GM12878 (cell line): ENCODE measurements at regions not wholly inside any gene's neighbourhood (a gene's known extent, or its start where the extent isn't known, plus 50 kb on each side); places are given as distances from the start of the nearest gene placed in this dataset.

Experiments used
- ATAC-seq: fragments of 200-7000 bp; cut with Tn5 transposase; 3 replicates; pipeline ENCODE4 v1.9.1; 2020; ENCODE audit warnings: mild to moderate bottlenecking, moderate library complexity
- BruUV-seq: library from RNA; stranded (reverse); fragments of 400-500 nt; replicated peaks from 2 replicates; lab custom pipeline; 2021; lab: Mats Ljungman, UMichigan
- CTCF ChIA-PET: fragments of 300-600 bp; sonication (Branson Sonifier 250); formaldehyde crosslinking; extraction: SDS; loops from one replicate; lab custom pipeline; 2021; ENCODE audit warnings: inconsistent platforms; lab: Yijun Ruan, JAX
- POLR2A ChIA-PET: fragments of 350-600 bp; formaldehyde crosslinking; extraction: SDS; loops from one replicate; lab custom pipeline; 2021; ENCODE audit warnings: inconsistent platforms; lab: Charles Lee
- RAD21 ChIA-PET: fragments of 300-600 bp; sonication (Branson Sonifier 250); formaldehyde crosslinking; loops from one replicate; lab custom pipeline; 2023; ENCODE audit warnings: antibody characterized with exemption; ENCODE audit not compliant: unreplicated experiment; lab: Charles Lee
- SMC1A ChIA-PET: fragments of 300-600 bp; sonication (Branson Sonifier 250); formaldehyde crosslinking; loops from one replicate; lab custom pipeline; 2023; ENCODE audit not compliant: unreplicated experiment, uncharacterized antibody; lab: Charles Lee
- DNase-seq: peaks from one replicate; pipeline ENCODE4 v3.0.0-alpha.2; 2011; ENCODE audit warnings: low read depth, low spot score
- FAIRE-seq: peaks from 3 replicates; lab custom pipeline; 2011; peaks lifted over from hg19 to GRCh38; lab: Jason Lieb, UNC
- H2AFZ ChIP-seq: 2 replicates; pipeline ENCODE4 v1.6.0; 2011; ENCODE audit warnings: low read depth, low read length, control low read depth; ENCODE audit not compliant: control insufficient read depth
- H3K27ac ChIP-seq: 2 replicates; pipeline ENCODE4 v1.5.1; 2011; ENCODE audit warnings: control low read depth; ENCODE audit not compliant: control insufficient read depth, insufficient read depth
- H3K27me3 ChIP-seq, 2 experiments: replicated peaks in 1 of 2; 2 replicates each; pipeline versions ENCODE4 v1.6.0 to v1.6.1; 2011; ENCODE audit warnings: low read length in 1 of 2; ENCODE audit not compliant: control insufficient read depth in 2 of 2, insufficient read depth in 2 of 2
- H3K36me3 ChIP-seq, 2 experiments: 2 replicates each; pipeline ENCODE4 v1.5.1; 2011; ENCODE audit warnings: low read length in 1 of 2; ENCODE audit not compliant: control insufficient read depth in 2 of 2, insufficient read depth in 2 of 2
- H3K4me1 ChIP-seq: 2 replicates; pipeline ENCODE4 v1.6.1; 2011; ENCODE audit warnings: mild to moderate bottlenecking, low read length, moderate library complexity, mixed read lengths; ENCODE audit not compliant: control insufficient read depth, insufficient read depth
- H3K4me2 ChIP-seq: 2 replicates; pipeline ENCODE4 v1.6.0; 2011; ENCODE audit warnings: control low read depth; ENCODE audit not compliant: control insufficient read depth, insufficient read depth
- H3K4me3 ChIP-seq: fragments of 200-600 bp; sonication (generic); 2 replicates; pipeline ENCODE4 v1.5.1; 2016
- H3K79me2 ChIP-seq: 2 replicates; pipeline ENCODE4 v1.6.0; 2011; ENCODE audit warnings: low read length; ENCODE audit not compliant: control insufficient read depth, insufficient read depth
- H3K9ac ChIP-seq: 2 replicates; pipeline ENCODE4 v1.8.0; 2011; ENCODE audit warnings: low read length, control low read depth, mixed read lengths; ENCODE audit not compliant: control insufficient read depth, insufficient read depth
- H3K9me3 ChIP-seq: replicated peaks from 3 replicates; pipeline ENCODE4 v1.5.1; 2011; ENCODE audit warnings: mild to moderate bottlenecking, low read length; ENCODE audit not compliant: control insufficient read depth, insufficient read depth
- H4K20me1 ChIP-seq: 2 replicates; pipeline ENCODE4 v1.6.0; 2011; ENCODE audit not compliant: control insufficient read depth, insufficient read depth
- ASH2L ChIP-seq: fragments of 300-600, 200-600 bp; sonication (generic); IDR thresholded peaks from 2 replicates; pipeline ENCODE4 v1.6.1; 2017; ENCODE audit warnings: low read depth, mild to moderate bottlenecking, borderline replicate concordance
- CBX3 ChIP-seq: fragments of 200-600 bp; sonication (generic); IDR thresholded peaks from 2 replicates; pipeline ENCODE4 v1.6.1; 2016; ENCODE audit warnings: low read depth, borderline replicate concordance
- DPF2 ChIP-seq: fragments of 450-650 bp; IDR thresholded peaks from 2 replicates; pipeline ENCODE4 v1.6.1; 2017; ENCODE audit warnings: mild to moderate bottlenecking
- ETV6 ChIP-seq, 2 experiments: fragments of 450-650 bp in 1 of 2; IDR thresholded peaks in 1 of 2; conservative IDR thresholded peaks in 1 of 2; 2 replicates each; pipeline ENCODE4 v1.6.1; 2014; ENCODE audit warnings: antibody characterized with exemption in 1 of 2, borderline replicate concordance in 1 of 2, low read depth in 1 of 2, mild to moderate bottlenecking in 1 of 2, moderate library complexity in 1 of 2
- HDAC6 ChIP-seq: fragments of 200-600 bp; sonication (generic); IDR thresholded peaks from one replicate; pipeline ENCODE4 v1.8.0; 2017; ENCODE audit warnings: antibody characterized with exemption; ENCODE audit not compliant: unreplicated experiment
- KLF5 ChIP-seq: fragments of 450-650 bp; IDR thresholded peaks from 2 replicates; pipeline ENCODE4 v1.6.1; 2014; ENCODE audit warnings: mild to moderate bottlenecking; ENCODE audit not compliant: partially characterized antibody
- NRF1 ChIP-seq: conservative IDR thresholded peaks from 2 replicates; pipeline ENCODE4 v1.6.1; 2011; ENCODE audit warnings: mild to moderate bottlenecking, low read depth, low read length, improper control_type of control experiment
- PAX8 ChIP-seq: fragments of 450-650 bp; IDR thresholded peaks from 2 replicates; pipeline ENCODE4 v1.6.1; 2017; ENCODE audit warnings: mild to moderate bottlenecking, moderate library complexity
- POLR2A ChIP-seq: IDR thresholded peaks from 2 replicates; pipeline ENCODE4 v1.6.1; 2011; ENCODE audit warnings: low read depth, mild to moderate bottlenecking, low read length
- RAD21 ChIP-seq: IDR thresholded peaks from 2 replicates; pipeline ENCODE4 v1.6.1; 2011; ENCODE audit warnings: mild to moderate bottlenecking, low read depth, low read length, moderate library complexity; ENCODE audit not compliant: insufficient read depth
- RAD51 ChIP-seq: fragments of 450-650 bp; IDR thresholded peaks from 2 replicates; pipeline ENCODE4 v1.6.1; 2016; ENCODE audit warnings: moderate library complexity, mild to moderate bottlenecking, inconsistent platforms
- RUNX3 ChIP-seq: IDR thresholded peaks from 2 replicates; pipeline ENCODE4 v1.6.1; 2012; ENCODE audit warnings: low read length, inconsistent platforms
- SUPT20H ChIP-seq: IDR thresholded peaks from 2 replicates; pipeline ENCODE4 v1.6.1; 2011; ENCODE audit warnings: low read depth, mild to moderate bottlenecking, low read length, moderate library complexity, borderline replicate concordance; ENCODE audit not compliant: control insufficient read depth
- TCF12 ChIP-seq: IDR thresholded peaks from 2 replicates; pipeline ENCODE4 v1.6.1; 2011; ENCODE audit warnings: low read depth, mild to moderate bottlenecking, low read length
- ZNF207 ChIP-seq: fragments of 450-650 bp; IDR thresholded peaks from 2 replicates; pipeline ENCODE4 v1.6.1; 2014; ENCODE audit warnings: antibody characterized with exemption, mild to moderate bottlenecking, borderline replicate concordance
- WGBS: methylation state at CpG from one replicate; pipeline ENCODE4 v1.1.6; 2016; ENCODE audit warnings: low lambda C conversion rate; ENCODE audit not compliant: insufficient replicate concordance, insufficient coverage; ENCODE audit errors: missing lambda C conversion rate; 5-methylcytosine and 5-hydroxymethylcytosine counted together
- in situ Hi-C: fragments of 300-500 bp; cut with MboI; formaldehyde crosslinking; loops from 9 replicates; pipeline ENCODE4 v1.14.3; 2018; ENCODE audit warnings: mixed read lengths
- intact Hi-C: fragments of 100-400 bp; cut with micrococcal nuclease; formaldehyde crosslinking; loops from one replicate; pipeline ENCODE4 v1.14.2; 2022; ENCODE audit not compliant: unreplicated experiment
- TF ChIP-seq, protein P1 (sequence below): IDR thresholded peaks from 2 replicates; pipeline ENCODE4 v1.6.1; 2012; ENCODE audit warnings: mild to moderate bottlenecking, low read depth, low read length

DNA sequence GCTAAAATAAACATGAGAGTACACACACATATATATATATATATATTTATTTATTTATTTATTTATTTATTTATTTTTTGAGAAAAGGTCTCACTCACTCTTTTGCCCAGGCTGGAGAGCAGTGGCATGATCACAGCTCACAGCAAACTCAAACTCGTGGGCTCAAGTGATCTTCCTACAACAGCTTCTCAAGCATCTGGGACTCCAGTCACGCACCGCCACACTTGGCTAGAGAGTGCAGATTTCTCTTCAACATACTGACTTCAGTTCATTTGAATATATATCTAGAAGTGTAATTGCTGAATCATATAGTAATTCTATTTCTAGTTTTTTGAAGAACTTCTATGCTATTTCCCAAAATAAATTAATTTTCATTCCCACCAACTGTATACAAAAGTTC lies 1711.8 kb downstream of the SLITRK5 start (continued):
- TF ChIP-seq, protein P1, sequence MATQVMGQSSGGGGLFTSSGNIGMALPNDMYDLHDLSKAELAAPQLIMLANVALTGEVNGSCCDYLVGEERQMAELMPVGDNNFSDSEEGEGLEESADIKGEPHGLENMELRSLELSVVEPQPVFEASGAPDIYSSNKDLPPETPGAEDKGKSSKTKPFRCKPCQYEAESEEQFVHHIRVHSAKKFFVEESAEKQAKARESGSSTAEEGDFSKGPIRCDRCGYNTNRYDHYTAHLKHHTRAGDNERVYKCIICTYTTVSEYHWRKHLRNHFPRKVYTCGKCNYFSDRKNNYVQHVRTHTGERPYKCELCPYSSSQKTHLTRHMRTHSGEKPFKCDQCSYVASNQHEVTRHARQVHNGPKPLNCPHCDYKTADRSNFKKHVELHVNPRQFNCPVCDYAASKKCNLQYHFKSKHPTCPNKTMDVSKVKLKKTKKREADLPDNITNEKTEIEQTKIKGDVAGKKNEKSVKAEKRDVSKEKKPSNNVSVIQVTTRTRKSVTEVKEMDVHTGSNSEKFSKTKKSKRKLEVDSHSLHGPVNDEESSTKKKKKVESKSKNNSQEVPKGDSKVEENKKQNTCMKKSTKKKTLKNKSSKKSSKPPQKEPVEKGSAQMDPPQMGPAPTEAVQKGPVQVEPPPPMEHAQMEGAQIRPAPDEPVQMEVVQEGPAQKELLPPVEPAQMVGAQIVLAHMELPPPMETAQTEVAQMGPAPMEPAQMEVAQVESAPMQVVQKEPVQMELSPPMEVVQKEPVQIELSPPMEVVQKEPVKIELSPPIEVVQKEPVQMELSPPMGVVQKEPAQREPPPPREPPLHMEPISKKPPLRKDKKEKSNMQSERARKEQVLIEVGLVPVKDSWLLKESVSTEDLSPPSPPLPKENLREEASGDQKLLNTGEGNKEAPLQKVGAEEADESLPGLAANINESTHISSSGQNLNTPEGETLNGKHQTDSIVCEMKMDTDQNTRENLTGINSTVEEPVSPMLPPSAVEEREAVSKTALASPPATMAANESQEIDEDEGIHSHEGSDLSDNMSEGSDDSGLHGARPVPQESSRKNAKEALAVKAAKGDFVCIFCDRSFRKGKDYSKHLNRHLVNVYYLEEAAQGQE, result no peak
- no peak for TF ChIP-seq PAX8
- no peak for TF ChIP-seq HDAC6
- no peak for TF ChIP-seq CBX3
- no peak for TF ChIP-seq ASH2L
- no peak for TF ChIP-seq TCF12

DNA sequence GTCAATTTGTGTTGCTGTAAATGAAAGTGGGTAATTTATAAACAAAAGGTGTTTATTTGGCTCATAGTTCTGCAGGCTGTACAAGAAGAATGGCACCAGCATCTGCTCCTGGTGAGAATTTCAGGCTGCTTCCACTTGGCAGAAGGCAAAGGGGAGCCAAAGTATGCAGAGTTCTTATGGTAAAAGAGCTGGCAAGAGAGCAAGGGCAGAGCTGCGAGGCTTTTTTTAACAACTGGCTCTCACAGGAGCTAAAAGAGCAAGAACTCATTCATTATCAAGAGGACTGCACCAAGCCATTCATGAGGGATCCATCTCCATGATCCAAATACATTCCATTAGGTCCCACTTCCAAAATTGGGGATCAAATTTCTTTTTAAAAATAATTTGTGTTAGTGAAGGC lies 1712.7 kb downstream of the SLITRK5 start:
- no peaks in the 10 kb centered on the region for H4K20me1 ChIP-seq
- H3K36me3 ChIP-seq, result no peaks in the 10 kb centered on the region
- H3K9me3 ChIP-seq, result no peaks in the 10 kb centered on the region
- TF ChIP-seq RAD51, result no peak
- no peak for TF ChIP-seq RAD21
- TF ChIP-seq NRF1, result no peak
- no peak for TF ChIP-seq KLF5
- TF ChIP-seq RUNX3, result no peak
- TF ChIP-seq SUPT20H, result no peak
- TF ChIP-seq POLR2A, result no peak
- TF ChIP-seq ETV6 (conservative IDR thresholded peaks at IDR 0.05 in 1 of 2, IDR thresholded peaks at IDR 0.05 in 1 of 2; ENCODE audit: borderline replicate concordance in 1 of 2, low read depth in 1 of 2), result no peak
- TF ChIP-seq ZNF207, result no peak
- no peak for TF ChIP-seq DPF2
- H3K9ac ChIP-seq, result no peak overlapping the region
- no TSS peak for BruUV-seq
- RAD21 ChIA-PET, result no interaction called here
- WGBS, result 0% methylated on average over 1 of the region's 1 CpG
- FAIRE-seq (no peak), DNase-seq (no peak), ATAC-seq (no peak)
- no peaks in the 10 kb centered on the region for H3K4me1 ChIP-seq
- H3K27me3 ChIP-seq, result no peaks in the 10 kb centered on the region
- H3K4me3 ChIP-seq, result no peak overlapping the region
- intact Hi-C loops, result no loop called here
- SMC1A ChIA-PET, result no interaction called here
- no peak overlapping the region for H3K4me2 ChIP-seq
- in situ Hi-C loops, result no loop called here
- no peaks in the 10 kb centered on the region for H3K79me2 ChIP-seq
- no peak overlapping the region for H2AFZ ChIP-seq
- POLR2A ChIA-PET, result no interaction called here
- H3K27ac ChIP-seq, result no peak overlapping the region
- CTCF ChIA-PET, result interaction anchor here (0.8 kb wide), 1 partner anchor 9 kb away, joined by 4 read pairs; no protein-coding TSS in a partner anchor
